Mesodermal cell (in vitro differentiated cells): ENCODE measurements at regions not wholly inside any gene's neighbourhood (a gene's known extent, or its start where the extent isn't known, plus 50 kb on each side); places are given as distances from the start of the nearest gene placed in this dataset.

Experiments
- H3K27ac ChIP-seq: 2 replicates; pipeline ENCODE4 v1.7.0; 2013; ENCODE audit warnings: mild to moderate bottlenecking, low read depth, low read length, moderate library complexity; ENCODE audit not compliant: severe bottlenecking
- H3K36me3 ChIP-seq: 2 replicates; pipeline ENCODE4 v1.7.1; 2013; ENCODE audit warnings: mild to moderate bottlenecking, low read length, moderate library complexity; ENCODE audit not compliant: control insufficient read depth, insufficient read depth
- H3K4me1 ChIP-seq: one replicate; pipeline ENCODE4 v1.7.1; 2013; ENCODE audit warnings: mild to moderate bottlenecking, low read length; ENCODE audit not compliant: insufficient read depth, control insufficient read depth, poor library complexity, severe bottlenecking
- H3K4me3 ChIP-seq: 2 replicates; pipeline ENCODE4 v1.7.0; 2013; ENCODE audit warnings: low read length, control low read depth, mild to moderate bottlenecking; ENCODE audit not compliant: insufficient read depth, poor library complexity, severe bottlenecking; ENCODE audit errors: extremely low read depth
- H3K9me3 ChIP-seq: 2 replicates; pipeline ENCODE4 v1.7.1; 2013; ENCODE audit warnings: mild to moderate bottlenecking, low read length, moderate library complexity; ENCODE audit not compliant: control insufficient read depth
- WGBS, 2 experiments: methylation state at CpG; one replicate each; pipeline ENCODE4 v1.1.5; 2013; ENCODE audit warnings: missing lambda C conversion rate in 2 of 2; ENCODE audit not compliant: insufficient coverage in 2 of 2; 5-methylcytosine and 5-hydroxymethylcytosine counted together

- Histone ChIP-seq H3K4me1 (no peaks in the 10 kb centered on the region), H3K9me3 (no peaks in the 10 kb centered on the region), H3K36me3 (no peaks in the 10 kb centered on the region), H3K4me3 (no peak overlapping the region), H3K27ac (no peak overlapping the region)
- WGBS, 2 experiments, result no CpG with 5 or more reads among the region's 4 CpGs
These were observed 1243.8 kb downstream of the CDY2B start for GRCh38 chrY:16636254-16636653.

GRCh38 chrY:16629146-16629545 is 1250.9 kb downstream of the CDY2B start:
- Histone ChIP-seq H3K27ac (no peak overlapping the region), H3K9me3 (no peaks in the 10 kb centered on the region), H3K36me3 (no peaks in the 10 kb centered on the region), H3K4me3 (no peak overlapping the region), H3K4me1 (no peaks in the 10 kb centered on the region)
- no CpG with 5 or more reads among the region's 1 CpG for WGBS, 2 experiments

- no peaks in the 10 kb centered on the region for H3K4me1 ChIP-seq
- no peaks in the 10 kb centered on the region for H3K36me3 ChIP-seq
- 100% methylated on average over 1 of the region's 3 CpGs; no CpG with 5 or more reads in 1 of the 2 experiments for WGBS, 2 experiments
- H3K9me3 ChIP-seq, result no peaks in the 10 kb centered on the region
- H3K27ac ChIP-seq, result no peak overlapping the region
- H3K4me3 ChIP-seq, result no peak overlapping the region
These were observed 1252.9 kb downstream of the CDY2B start for GRCh38 chrY:16627122-16627521.

- WGBS, 2 experiments, result no CpG with 5 or more reads among the region's 2 CpGs
These were observed 1263.6 kb downstream of the CDY2B start for GRCh38 chrY:16616201-16616975.

GRCh38 chrY:16608679-16609078 is 1271.3 kb downstream of the CDY2B start:
- H3K36me3 ChIP-seq, result no peaks in the 10 kb centered on the region
- H3K4me3 ChIP-seq, result no peak overlapping the region
- H3K27ac ChIP-seq, result no peak overlapping the region
- no peaks in the 10 kb centered on the region for H3K4me1 ChIP-seq
- H3K9me3 ChIP-seq, result no peaks in the 10 kb centered on the region

More at GRCh38 chrY:16616201-16616975, 1263.6 kb downstream of the CDY2B start:
- H3K9me3 ChIP-seq, result no peaks in the 10 kb centered on the region
- no peak overlapping the region for H3K27ac ChIP-seq
- no peaks in the 10 kb centered on the region for H3K4me1 ChIP-seq
- H3K4me3 ChIP-seq, result no peak overlapping the region
- H3K36me3 ChIP-seq, result no peaks in the 10 kb centered on the region

GRCh38 chrY:16602146-16602545 is 1277.9 kb downstream of the CDY2B start:
- Histone ChIP-seq H3K36me3 (no peaks in the 10 kb centered on the region), H3K27ac (no peak overlapping the region), H3K4me3 (no peak overlapping the region), H3K4me1 (no peaks in the 10 kb centered on the region), H3K9me3 (no peaks in the 10 kb centered on the region)

- H3K4me1 ChIP-seq, result no peaks in the 10 kb centered on the region
- H3K27ac ChIP-seq, result no peak overlapping the region
- no peaks in the 10 kb centered on the region for H3K9me3 ChIP-seq
- no peak overlapping the region for H3K4me3 ChIP-seq
- no peaks in the 10 kb centered on the region for H3K36me3 ChIP-seq
- no CpG with 5 or more reads among the region's 2 CpGs for WGBS, 2 experiments
These were observed 1278.4 kb downstream of the CDY2B start for GRCh38 chrY:16601626-16602025.

- H3K27ac ChIP-seq, result no peak overlapping the region
- H3K9me3 ChIP-seq, result no peaks in the 10 kb centered on the region
- no peaks in the 10 kb centered on the region for H3K4me1 ChIP-seq
- no CpG with 5 or more reads among the region's 3 CpGs for WGBS, 2 experiments
- no peaks in the 10 kb centered on the region for H3K36me3 ChIP-seq
- H3K4me3 ChIP-seq, result no peak overlapping the region
These were observed 1308.0 kb downstream of the CDY2B start for GRCh38 chrY:16572061-16572460.

GRCh38 chrY:16562491-16562890 is 1317.5 kb downstream of the CDY2B start:
- Histone ChIP-seq H3K4me1 (no peaks in the 10 kb centered on the region), H3K9me3 (no peaks in the 10 kb centered on the region), H3K27ac (no peak overlapping the region), H3K4me3 (no peak overlapping the region), H3K36me3 (no peaks in the 10 kb centered on the region)
- WGBS, 2 experiments, result no CpG with 5 or more reads among the region's 3 CpGs

- Histone ChIP-seq H3K4me3 (no peak overlapping the region), H3K4me1 (no peaks in the 10 kb centered on the region), H3K27ac (no peak overlapping the region), H3K36me3 (no peaks in the 10 kb centered on the region), H3K9me3 (no peaks in the 10 kb centered on the region)
These were observed 1358.0 kb downstream of the CDY2B start for GRCh38 chrY:16522021-16522420.

- H3K9me3 ChIP-seq, result no peaks in the 10 kb centered on the region
- no peaks in the 10 kb centered on the region for H3K36me3 ChIP-seq
- 94 to 100% methylated on average over 2 of the region's 3 CpGs for WGBS, 2 experiments
- no peak overlapping the region for H3K4me3 ChIP-seq
- no peak overlapping the region for H3K27ac ChIP-seq
- H3K4me1 ChIP-seq, result no peaks in the 10 kb centered on the region
These were observed 1377.2 kb downstream of the CDY2B start for GRCh38 chrY:16502733-16503214.
